Stimulated activated CD4-positive, alpha-beta T cell treated with anti-CD3 and anti-CD28 coated beads, Interleukin-12 subunit alpha, Interleukin-12 subunit beta, amount 100 ng/mL, for 48 hours (primary cell): ENCODE measurements at regions not wholly inside any gene's neighbourhood (a gene's known extent, or its start where the extent isn't known, plus 50 kb on each side); places are given as distances from the start of the nearest gene placed in this dataset.

Experiments used
- DNase-seq, 3 donors: peaks; one replicate each; pipeline ENCODE4 v3.0.0-alpha.2; 2020; ENCODE audit warnings: low read depth in 2 of 3, low spot score in 1 of 3

DNA sequence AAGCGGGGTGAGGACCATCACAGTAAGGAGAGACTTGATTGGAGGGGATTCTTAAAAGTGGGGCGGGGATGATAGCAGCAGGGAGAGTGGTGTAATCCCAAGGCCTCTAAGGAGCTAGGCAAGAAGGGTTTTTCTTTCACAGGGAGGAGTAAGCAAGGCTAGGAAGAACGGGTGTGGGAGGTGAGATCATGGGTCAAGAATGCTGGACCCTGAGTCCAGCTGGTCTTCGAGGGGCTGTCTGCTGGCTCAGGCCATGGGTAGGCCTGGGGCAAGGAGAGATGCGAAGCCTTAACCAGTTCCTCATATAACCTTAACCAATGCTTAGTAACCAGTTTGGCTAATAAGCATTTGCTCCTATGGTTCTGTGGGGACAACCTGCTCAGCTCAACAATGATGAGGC lies 599.1 kb downstream of the NPHP4 start:
- no peak for DNase-seq

GRCh38 chr1:5391725-5392124 lies 600.5 kb downstream of the NPHP4 start:
- no peak for DNase-seq

DNA sequence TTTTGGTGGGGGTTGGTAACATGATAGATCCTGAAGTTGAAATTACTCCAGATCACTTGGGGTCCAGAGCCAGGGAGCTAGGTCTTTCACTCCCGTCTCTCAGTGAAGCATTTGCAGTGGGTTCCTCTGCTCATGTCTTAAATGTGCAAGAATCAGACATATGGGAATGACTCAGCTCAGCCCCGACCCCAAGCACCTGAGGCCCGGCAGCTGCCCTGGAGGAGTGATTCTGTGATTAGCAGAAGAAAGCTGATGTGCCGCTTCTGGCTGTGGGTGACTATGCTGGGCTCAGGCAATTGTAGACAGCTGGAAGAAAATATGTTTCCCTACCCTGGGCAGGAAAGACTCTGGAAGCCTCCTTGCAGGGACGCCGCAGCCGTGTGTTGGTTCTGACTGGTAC lies 601.7 kb downstream of the NPHP4 start:
- DNase-seq: no peak

DNA sequence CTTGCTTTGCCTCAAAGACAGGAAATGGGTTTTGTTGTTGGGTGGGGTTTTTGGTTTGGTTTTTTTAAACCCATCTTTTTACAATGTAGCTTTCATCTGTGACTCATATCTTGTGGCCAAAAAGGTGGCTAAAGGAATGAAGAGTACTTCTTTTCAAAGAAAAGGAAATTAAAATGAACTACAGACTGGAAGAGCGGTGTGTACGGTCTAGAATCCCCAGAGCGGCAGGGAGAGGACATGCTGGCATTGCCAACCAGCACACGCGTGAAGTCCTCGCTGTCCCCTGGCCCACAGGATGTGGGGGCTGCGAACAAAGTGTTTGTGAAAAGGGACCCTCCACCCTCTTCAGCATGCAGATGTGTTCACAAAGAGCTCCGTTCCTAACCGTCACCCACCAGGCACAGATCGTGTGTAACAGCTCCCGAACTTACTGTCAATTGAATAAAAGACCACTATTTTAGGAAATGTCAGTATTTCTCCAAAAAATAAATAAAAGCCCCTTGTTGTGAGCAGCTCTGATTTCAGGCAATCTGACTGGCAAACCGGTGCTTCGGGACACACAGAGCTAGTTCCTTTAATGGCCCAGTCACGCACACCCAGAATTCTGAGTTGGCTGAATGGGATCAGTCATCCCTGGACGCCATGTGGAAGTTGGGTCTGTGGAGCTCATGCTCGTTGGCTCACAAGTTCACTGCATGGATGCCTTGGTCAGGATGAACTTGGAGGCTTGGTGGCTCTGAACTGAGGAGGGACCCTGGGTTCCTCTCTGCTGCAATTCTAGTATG lies 602.9 kb downstream of the NPHP4 start:
- DNase-seq: no peak

- DNase-seq: no peak
These were observed 603.6 kb downstream of the NPHP4 start for GRCh38 chr1:5388622-5389021.

GRCh38 chr1:5386371-5386770 lies 605.9 kb downstream of the NPHP4 start:
- DNase-seq: no peak

- no peak for DNase-seq
These were observed 606.3 kb downstream of the NPHP4 start for GRCh38 chr1:5385956-5386355.

GRCh38 chr1:5385096-5385799 lies 607.0 kb downstream of the NPHP4 start:
- no peak for DNase-seq

DNA sequence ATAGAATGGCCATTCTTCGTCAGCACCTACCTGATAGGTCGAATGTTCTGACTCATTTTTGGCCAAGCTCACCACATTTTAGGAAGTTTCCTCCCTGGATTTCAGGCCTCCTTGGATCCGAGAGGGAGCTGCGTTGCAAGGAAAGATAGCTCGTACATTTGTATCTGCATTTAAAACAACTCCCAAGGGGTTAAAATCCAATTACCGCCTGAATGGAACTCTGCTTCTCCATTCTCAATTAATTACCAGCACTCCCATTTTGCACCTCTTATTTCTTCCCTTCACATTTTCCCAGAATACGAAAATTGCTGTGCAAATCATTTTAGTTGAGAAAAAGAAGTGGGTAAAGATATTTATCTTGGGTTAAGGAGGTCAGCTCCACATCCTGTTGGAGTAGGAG lies 610.7 kb downstream of the NPHP4 start:
- no peak for DNase-seq

DNA sequence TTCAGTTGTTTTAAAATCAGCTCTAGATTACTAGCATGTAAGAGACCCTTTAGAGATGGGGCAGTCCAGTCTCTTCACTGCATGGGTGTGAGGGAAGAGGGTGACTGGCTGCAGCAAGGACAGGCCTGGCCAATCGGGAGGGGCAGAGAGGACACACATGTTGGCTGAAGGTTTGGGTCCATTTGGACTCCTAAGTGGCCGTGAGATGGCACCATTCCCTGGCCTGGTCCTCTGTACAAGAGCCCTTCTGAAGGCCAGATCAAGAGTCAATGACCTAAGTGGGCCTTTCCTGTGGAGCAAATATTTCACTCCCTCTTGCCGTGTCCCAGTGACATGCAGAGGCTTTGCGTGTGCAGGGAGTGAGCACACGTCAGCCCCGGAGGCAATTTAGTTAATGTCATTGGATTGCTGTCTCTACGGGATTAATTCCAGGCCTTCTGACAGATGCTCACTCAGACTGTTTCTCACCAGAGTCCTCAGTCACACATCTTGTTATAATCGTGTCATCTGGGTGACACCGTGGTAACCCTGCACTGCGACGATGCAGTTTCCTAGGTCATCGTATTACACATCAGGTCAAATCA lies 613.0 kb downstream of the NPHP4 start:
- no peak for DNase-seq

DNA sequence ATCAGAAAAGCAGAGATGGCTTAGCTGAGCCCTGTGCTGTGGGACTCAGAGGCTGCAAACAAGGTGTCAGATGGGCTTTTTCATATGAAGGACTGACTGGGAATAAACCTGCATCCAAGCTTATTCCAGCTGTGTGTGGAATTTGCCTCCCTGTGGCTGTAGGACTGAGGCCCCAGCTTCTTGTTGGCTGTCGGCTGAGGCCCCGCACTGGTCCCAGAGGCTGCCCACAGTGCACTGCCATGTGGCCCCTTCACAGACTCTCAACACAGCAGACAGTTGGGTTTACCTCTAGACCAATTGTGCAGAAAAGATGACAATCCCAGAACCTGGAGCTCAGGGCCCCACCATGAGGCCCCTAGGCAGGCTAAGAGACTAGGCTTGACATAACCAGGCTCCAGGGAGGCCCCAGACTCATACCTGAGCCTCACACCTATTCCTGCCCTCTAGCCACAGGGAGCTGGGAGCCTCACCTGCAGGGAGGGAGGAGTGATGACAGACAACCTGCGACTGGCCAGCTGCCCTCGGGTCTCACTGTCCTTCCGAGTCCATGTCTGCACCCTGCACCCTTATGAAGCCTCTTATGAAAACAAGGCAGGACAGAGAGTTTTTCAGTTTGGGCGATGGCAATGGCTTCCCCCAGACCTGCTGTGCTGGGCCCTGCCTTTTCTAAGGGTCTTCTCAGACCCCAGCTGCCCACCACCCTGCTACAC lies 615.5 kb downstream of the NPHP4 start:
- no peak for DNase-seq

DNA sequence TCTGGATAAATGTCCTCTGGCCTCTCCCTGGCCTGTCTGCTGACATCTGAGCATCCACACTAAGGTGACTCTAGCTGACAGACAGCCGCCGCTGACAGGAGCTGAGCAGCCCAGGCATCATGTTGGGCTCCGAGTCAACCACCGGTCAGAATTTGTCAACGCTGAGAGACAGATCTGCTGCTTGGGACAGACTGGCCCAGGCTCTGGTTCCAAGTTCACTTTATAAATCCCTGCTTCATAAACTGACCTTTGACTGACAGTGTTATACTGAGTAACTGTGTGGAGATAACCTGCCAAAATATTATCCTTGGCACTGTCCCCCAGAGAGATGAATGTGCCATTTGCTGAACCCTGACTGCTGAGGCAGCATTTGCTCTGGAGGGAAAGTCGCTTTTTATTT lies 616.7 kb downstream of the NPHP4 start:
- DNase-seq: no peak

DNA sequence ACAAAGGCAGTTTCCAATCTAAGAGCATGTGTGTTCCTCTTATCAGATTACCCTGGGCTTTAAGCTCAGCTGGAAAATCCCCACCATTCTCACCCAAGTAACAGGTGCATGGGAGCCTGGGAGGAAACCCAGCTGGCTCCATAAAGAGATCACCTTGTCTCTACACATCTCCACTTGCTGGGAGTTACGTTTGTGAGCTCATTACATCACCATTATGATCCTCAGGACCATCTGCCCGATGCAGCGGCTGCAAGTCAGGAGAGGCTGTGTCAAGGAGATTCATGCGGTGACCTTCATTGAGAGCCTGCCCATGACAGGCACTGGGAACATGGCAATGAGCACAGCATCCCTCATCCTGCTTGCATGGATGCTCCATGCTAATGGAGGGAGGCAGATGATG lies 618.0 kb downstream of the NPHP4 start:
- DNase-seq: no peak

- DNase-seq: no peak
These were observed 618.9 kb downstream of the NPHP4 start for GRCh38 chr1:5373281-5373680.

- DNase-seq: no peak
These were observed 621.0 kb downstream of the NPHP4 start for GRCh38 chr1:5371270-5371669.

DNA sequence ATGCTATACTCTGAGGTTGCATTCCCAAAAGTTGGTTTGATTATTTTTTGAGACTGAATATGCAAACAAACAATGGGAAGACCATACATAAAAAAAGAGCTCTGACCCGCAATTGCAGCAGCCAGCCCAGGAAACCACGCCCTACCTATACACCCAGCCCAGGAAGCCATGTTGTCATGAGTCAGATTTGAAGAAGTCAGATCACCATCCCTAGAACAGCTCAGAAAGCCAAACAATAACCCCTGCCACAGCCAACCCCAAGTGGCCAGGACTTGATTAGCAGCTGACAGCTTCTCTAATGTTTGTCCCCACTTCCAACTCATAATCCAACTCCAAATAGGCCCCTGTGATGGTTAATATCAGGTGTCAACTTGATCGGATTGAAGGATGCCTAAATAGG lies 621.9 kb downstream of the NPHP4 start:
- DNase-seq: no peak

GRCh38 chr1:5369223-5369622 lies 623.0 kb downstream of the NPHP4 start:
- no peak for DNase-seq

GRCh38 chr1:5368201-5368600 lies 624.0 kb downstream of the NPHP4 start:
- DNase-seq: no peak

DNA sequence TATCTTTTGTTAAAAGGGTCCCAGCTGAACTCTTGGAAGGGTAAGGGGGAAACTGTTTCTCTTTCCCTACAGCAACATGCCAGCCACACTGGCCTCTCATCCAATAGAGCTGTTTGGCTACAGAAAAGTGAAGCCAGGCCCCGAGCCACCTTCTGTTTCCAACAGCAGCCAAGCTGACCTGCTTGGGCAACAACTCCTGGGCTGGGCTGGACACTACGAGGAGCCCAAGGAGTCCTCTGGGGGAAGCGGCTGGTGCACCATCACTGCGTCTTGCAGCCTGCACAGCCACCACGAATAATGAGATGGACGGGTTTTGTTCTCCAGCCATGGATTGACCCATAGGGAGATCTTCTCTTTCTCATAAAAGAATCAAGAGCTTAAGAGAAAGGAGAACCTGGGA lies 624.9 kb downstream of the NPHP4 start:
- DNase-seq: no peak

DNA sequence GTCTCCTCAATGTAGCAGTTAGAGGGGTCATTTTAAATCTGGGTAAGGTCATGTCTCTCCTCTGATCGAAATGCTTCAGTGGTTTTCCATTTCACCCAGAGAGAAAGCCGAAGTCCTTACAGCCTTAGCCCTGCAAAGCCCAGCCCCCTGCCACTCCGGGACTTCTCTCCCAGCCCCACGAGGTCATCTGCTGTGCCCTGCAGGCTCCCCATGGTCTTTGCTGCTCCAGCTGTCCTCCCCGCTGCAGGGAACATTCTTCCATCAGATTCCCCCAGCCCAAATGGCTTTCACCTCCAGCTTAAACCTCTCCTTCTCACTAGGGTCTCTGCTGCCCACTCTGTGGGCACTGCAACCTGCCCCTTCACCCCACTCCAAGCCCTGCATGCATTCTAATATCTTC lies 626.5 kb downstream of the NPHP4 start:
- DNase-seq: no peak

DNA sequence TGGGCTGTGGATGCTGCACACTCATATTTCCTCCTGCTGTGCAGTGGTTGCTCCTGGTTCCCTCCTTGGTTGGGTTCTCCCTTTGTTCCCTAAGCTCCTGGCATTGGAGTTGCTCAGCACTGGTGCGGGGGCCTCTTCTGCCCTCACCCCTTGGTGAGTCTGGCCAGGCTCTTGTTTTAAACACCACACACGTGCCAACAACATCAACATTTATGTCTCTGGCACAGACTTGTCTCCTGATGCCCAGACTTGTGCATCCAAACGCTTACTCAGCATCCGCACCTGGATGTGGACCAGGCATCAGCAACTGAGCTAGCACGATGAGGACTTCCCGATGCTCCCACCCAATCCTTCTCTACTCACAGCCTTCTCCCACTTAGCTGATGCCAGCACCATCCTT lies 627.6 kb downstream of the NPHP4 start:
- DNase-seq: no peak

- DNase-seq: no peak
These were observed 637.5 kb downstream of the NPHP4 start for GRCh38 chr1:5354681-5355080.
